K562 (cell line): ENCODE measurements at regions not wholly inside any gene's neighbourhood (a gene's known extent, or its start where the extent isn't known, plus 50 kb on each side); places are given as distances from the start of the nearest gene placed in this dataset.

ENCODE experiments used
- ATF7 ChIP-seq: fragments of 450-650 bp; IDR thresholded peaks from 2 replicates; pipeline ENCODE4 v1.7.1; 2014; ENCODE audit warnings: mild to moderate bottlenecking, moderate library complexity
- EGR1 ChIP-seq: fragments of 450-650 bp; conservative IDR thresholded peaks from 2 replicates; pipeline ENCODE4 v1.6.1; 2017; ENCODE audit warnings: mild to moderate bottlenecking
- ZBTB1 ChIP-seq: sonication (generic); formaldehyde crosslinking; IDR thresholded peaks from 2 replicates; pipeline ENCODE4 v1.8.1; 2023; ENCODE audit warnings: missing genetic modification reagents, low read depth, mild to moderate bottlenecking, borderline replicate concordance
- ZNF408 ChIP-seq: fragments of 250-450 bp; sonication (Bioruptor Pico); IDR thresholded peaks from 2 replicates; pipeline ENCODE4 v1.4.0; 2020; ENCODE audit warnings: low read depth, mild to moderate bottlenecking, moderate library complexity
- TF ChIP-seq, protein P1 (sequence below), 3 experiments: IDR thresholded peaks in 2 of 3; conservative IDR thresholded peaks in 1 of 3; 2 replicates each; pipeline ENCODE4 v1.5.1; 2011 to 2012; ENCODE audit warnings: low read length in 3 of 3, mild to moderate bottlenecking in 3 of 3, control low read depth in 2 of 3, improper control_type of control experiment in 1 of 3, inconsistent platforms in 1 of 3, low read depth in 1 of 3, mixed read lengths in 1 of 3, moderate library complexity in 1 of 3; ENCODE audit not compliant: insufficient read depth in 2 of 3
- TF ChIP-seq, protein P2 (sequence below): sonication (generic); formaldehyde crosslinking; IDR thresholded peaks from 2 replicates; pipeline ENCODE4 v1.9.0; 2022; ENCODE audit warnings: mild to moderate bottlenecking, missing genetic modification reagents

DNA sequence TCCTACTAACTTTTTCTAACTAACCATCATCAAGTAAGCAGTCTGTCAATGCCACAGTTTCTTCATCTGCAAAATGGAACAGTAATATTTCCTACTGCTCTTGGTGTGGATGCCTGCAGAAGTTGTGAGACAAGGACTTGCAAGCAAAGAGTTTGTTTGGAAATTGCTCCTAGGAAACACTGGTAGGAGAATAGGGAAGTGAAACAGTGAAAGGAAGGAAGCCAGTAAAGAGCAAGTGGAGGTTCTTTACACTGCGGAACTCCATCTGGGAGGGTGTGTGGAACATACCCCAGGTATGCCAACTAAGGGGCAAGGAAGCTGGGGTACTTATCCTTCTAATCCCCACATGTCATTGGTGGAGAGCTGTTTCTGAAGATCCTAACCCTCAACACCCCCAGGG lies 119.9 kb downstream of the FOXD1 start:
- TF ChIP-seq EGR1 (no peak), ZNF408 (no peak), ZBTB1 (CRISPR knock-in tag) (no peak), ATF7 (no peak)
- TF ChIP-seq, protein P1, sequence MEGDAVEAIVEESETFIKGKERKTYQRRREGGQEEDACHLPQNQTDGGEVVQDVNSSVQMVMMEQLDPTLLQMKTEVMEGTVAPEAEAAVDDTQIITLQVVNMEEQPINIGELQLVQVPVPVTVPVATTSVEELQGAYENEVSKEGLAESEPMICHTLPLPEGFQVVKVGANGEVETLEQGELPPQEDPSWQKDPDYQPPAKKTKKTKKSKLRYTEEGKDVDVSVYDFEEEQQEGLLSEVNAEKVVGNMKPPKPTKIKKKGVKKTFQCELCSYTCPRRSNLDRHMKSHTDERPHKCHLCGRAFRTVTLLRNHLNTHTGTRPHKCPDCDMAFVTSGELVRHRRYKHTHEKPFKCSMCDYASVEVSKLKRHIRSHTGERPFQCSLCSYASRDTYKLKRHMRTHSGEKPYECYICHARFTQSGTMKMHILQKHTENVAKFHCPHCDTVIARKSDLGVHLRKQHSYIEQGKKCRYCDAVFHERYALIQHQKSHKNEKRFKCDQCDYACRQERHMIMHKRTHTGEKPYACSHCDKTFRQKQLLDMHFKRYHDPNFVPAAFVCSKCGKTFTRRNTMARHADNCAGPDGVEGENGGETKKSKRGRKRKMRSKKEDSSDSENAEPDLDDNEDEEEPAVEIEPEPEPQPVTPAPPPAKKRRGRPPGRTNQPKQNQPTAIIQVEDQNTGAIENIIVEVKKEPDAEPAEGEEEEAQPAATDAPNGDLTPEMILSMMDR (IDR thresholded peaks at IDR 0.05 in 2 of 3, conservative IDR thresholded peaks at IDR 0.05 in 1 of 3; ENCODE audit: insufficient read depth in 2 of 3, low read depth in 1 of 3, low read length in 3 of 3): no peak
- TF ChIP-seq, protein P2, sequence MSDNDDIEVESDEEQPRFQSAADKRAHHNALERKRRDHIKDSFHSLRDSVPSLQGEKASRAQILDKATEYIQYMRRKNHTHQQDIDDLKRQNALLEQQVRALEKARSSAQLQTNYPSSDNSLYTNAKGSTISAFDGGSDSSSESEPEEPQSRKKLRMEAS (CRISPR knock-in tag): no peak
